GM18526 (cell line): ENCODE measurements at regions not wholly inside any gene's neighbourhood (a gene's known extent, or its start where the extent isn't known, plus 50 kb on each side); places are given as distances from the start of the nearest gene placed in this dataset.

Experiments used
- POLR2A ChIP-seq: IDR thresholded peaks from 3 replicates; pipeline ENCODE4 v1.6.1; 2011; ENCODE audit not compliant: insufficient read length; ENCODE audit errors: extremely low read depth

DNA sequence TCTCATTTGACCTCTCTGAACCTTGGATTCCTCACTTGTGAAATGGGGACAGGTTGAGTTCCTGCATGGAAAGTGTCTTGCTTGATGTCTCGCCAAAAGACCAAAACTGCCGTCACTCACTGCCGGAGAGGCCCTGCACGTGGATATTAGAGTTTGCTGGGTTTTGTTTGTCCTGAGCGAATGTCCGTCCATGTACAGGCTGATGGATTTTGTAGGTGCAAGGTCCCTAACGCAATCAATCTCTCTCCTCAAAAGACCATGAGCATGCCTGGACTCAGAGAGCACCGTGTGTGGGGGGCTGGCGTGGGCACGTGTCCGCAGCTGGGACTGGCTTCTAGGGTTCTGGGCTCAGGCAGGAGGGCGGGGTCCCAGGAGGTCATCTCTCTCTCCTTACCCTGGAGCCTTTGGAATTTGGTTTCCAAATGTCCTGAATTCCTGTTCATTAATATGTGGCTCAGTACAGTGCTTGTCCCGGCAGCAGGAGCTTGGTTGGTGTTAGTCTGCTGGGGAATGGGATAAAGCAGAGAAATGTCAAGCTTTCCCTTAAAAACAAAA lies 146.0 kb upstream of the IER5L start:
- no peak for TF ChIP-seq POLR2A

GRCh38 chr9:129323376-129323998 lies 145.4 kb upstream of the IER5L start:
- TF ChIP-seq POLR2A, result no peak

DNA sequence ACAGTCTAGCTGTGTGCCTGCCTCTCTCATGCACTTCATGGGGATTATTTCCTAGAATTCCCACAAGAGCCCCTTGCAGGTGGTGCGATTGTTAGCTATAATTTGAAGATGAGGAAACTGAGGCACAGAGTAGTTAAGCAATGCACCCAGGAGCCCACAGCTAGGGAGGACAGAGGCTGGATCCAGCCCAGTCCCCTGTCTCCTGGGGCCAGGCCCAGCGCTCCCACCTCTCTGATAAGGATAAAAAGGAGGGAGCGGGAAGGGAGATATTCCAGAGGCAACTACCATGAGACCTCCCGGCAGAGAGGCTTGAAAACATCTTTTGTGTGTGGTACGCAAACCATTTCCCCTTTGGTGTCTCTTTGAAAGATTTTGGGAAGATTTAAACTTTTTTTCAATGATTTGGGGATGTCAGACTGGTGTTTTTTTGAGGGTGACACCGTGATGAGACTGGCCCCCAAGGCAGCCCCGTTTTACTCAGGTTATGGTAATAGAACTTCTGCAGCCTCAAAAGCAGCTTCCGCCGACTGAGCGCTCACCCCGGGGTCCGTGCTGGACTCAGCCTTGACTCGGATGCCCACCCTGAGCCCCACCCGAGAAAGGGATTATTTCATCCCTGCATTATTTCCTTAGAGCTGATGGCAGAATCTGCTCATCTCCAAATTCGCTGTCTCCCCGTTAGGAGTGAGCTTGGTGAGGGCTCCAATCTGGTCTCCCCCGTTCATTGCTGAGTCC lies 144.7 kb upstream of the IER5L start:
- TF ChIP-seq POLR2A, result no peak

DNA sequence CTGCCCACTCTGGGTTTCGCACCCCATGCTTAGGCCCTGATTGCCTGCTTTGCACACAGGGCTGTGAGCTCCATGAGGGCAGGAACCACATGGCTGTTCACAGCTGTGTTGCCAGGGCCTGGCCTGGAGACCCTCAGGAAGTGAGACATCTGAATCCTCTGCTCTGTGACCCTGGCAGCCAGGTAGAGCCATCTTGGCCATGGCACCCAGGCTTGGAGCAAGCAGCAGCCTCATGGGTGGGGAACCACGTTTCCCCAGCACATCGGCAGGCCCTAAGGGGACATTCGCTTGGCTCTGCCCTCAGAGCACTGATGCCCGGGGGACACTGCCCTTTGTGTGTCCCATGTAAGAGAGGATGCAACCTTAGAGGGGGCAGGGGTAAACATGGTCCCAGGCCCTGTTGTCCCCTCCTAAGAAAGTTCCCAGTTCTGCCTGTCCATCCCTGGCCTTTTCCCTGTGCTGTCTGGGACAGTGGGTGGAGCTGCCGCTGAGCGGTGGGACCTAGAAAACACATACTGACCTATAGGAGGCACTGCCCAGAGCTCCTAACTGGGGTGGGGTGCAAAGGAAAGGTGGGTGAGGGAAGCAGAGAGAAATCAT lies 144.1 kb upstream of the IER5L start:
- no peak for TF ChIP-seq POLR2A

DNA sequence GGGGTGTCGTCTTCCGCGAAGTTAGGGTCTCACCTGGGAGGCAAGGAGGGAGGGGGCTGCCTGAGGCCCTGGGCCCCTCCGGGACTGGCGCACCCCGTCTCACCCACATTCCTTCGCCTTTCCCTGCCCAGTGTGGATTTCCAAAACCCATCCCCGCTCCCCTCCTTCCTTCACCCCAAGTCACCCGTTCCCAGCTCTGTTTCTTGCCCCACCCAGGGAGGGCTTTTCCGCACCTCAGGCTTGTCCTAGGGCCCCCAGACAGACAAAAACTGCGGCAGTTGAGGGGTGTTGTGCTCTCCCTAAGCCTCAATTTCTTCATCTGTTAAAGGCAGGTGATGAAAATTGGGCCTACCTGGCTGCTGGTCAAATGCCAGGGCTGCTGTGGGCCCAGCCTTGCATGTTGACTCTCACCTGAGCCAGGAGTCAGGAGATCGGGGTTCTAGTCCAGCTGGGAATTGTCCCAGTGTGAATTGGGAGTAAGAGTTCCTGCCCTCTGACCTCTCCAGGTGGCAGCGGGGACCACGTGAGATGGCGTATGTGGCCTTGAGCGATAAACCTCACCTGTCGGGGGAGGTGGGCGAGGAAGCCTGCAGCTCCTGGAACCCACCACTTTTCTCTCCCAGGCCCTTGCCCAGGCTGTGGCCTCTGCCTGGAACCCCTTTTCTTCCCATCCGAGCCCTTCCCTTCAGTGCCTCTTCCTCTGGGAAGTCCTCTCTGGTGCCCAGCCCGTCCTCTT lies 143.4 kb upstream of the IER5L start:
- TF ChIP-seq POLR2A, result no peak

GRCh38 chr9:129320575-129321285 lies 142.7 kb upstream of the IER5L start:
- no peak for TF ChIP-seq POLR2A

GRCh38 chr9:129319938-129320481 lies 141.9 kb upstream of the IER5L start:
- no peak for TF ChIP-seq POLR2A

GRCh38 chr9:129319076-129319937 lies 141.2 kb upstream of the IER5L start:
- TF ChIP-seq POLR2A, result no peak

GRCh38 chr9:129318121-129319075 lies 140.3 kb upstream of the IER5L start:
- TF ChIP-seq POLR2A, result no peak

DNA sequence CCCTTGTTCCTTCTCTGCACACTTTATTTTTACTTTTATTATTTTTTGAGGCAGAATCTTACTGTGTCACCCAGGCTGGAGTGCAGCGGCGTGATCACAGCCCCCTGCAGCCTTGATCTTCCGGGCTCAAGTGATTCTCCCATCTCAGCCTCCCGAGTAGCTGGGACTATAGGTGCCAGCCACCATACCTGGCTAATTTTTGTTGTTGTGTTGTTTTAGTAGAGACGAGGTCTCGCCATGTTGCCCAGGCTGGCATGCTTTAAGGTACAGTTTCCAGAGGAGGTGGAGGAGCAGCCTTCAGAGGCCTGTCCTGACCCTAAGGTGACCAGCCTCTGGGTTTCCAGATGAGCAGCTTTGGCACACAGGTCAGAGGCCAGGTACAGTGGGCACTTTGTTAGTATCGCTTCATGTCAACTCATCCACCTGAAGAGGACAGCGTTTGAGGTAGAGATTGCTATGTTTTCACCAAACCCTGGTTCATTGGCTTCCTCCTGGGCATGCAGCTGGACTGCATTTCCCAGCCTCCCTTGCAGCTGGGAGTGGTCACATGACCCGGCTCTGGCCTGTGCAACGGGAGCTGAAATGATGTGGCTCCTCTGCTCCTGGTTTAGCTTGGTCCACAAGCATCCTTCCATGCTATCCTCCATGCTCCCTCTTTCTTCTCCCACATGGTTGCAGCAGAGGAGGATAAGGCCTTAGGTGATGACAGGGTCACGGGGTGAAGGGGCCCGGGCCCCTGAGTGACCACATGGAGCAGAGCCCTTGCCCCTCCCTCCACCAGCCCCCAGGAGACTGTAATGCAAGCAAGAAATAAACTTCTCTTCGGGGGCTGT lies 139.3 kb upstream of the IER5L start:
- no peak for TF ChIP-seq POLR2A

DNA sequence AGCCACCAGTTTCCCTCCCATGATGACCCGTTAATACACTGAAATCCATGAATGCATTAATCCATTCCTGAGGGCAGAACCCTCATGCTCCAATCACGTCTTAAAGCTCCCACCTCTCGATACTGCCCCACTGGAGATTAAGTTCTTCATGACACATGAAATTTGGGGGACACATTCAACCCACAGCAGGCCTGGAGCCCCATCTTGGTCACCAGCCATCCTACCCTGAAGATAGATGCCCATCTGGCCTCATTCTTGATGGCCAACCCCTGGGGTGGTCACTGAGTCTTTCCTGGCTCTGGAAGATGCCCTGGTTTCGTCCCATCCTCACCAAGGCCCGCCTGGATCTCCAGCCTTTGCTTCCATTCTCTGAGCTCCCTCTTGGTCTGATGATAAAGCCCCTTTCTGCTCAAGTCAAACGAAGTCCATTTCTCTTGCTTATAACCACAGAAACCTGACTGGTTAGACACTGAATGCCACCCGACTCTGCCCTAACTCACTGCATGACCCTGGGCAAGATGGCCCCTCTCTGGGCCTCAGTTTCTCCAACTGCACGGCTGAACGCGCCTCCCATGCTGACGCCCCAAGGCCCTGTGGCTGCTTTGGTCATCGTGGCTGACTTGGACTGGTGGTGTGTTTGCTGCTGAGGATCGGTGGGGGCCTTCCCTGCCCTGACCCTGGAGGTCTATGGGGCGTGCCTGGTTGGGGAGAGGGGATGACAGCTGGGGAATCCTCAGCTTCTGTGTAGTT lies 138.4 kb upstream of the IER5L start:
- no peak for TF ChIP-seq POLR2A

GRCh38 chr9:129313331-129313955 lies 135.4 kb upstream of the IER5L start:
- TF ChIP-seq POLR2A, result no peak
